ENCODE measurements at regions not wholly inside any gene's neighbourhood (a gene's known extent, or its start where the extent isn't known, plus 50 kb on each side); places are given as distances from the start of the nearest gene placed in this dataset.
"Not testable (repeated sequence)": the region's sequence is repeated elsewhere in the genome, so short reads cannot be mapped to it uniquely, and the experiment has no call there.

DNA sequence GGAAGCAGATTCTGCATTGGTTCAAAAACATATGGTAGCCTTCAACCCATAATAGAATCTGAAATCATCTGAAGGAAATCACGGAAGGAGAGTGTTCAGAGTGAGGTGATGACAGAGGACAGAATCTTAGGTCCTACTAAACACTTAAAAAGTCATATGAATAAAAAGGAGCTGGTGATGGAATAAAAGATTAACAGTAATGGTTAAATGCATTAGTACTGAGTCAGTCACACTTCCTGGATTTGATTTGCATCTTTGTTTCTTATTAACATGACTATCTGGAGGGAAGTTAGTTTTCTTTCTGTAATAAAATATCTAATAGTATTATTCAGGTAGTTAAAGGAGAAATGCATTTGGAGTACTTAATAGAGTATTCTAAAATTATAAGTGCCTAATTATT, 296.3 kb upstream of the ATXN7L3B start:
- no peak for DNase-seq
- TF ChIP-seq POLR2A (IDR thresholded peaks at IDR 0.05) (no peak), POLR2AphosphoS5 (IDR thresholded peaks at IDR 0.05) (no peak), EP300 (IDR thresholded peaks at IDR 0.05) (no peak)
- TF ChIP-seq, protein P1, sequence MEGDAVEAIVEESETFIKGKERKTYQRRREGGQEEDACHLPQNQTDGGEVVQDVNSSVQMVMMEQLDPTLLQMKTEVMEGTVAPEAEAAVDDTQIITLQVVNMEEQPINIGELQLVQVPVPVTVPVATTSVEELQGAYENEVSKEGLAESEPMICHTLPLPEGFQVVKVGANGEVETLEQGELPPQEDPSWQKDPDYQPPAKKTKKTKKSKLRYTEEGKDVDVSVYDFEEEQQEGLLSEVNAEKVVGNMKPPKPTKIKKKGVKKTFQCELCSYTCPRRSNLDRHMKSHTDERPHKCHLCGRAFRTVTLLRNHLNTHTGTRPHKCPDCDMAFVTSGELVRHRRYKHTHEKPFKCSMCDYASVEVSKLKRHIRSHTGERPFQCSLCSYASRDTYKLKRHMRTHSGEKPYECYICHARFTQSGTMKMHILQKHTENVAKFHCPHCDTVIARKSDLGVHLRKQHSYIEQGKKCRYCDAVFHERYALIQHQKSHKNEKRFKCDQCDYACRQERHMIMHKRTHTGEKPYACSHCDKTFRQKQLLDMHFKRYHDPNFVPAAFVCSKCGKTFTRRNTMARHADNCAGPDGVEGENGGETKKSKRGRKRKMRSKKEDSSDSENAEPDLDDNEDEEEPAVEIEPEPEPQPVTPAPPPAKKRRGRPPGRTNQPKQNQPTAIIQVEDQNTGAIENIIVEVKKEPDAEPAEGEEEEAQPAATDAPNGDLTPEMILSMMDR (IDR thresholded peaks at IDR 0.05): no peak
- 84 to 89% methylated on average over 1 of the region's 1 CpG for WGBS, 2 donors
- no peaks in the 10 kb centered on the region for H3K27me3 ChIP-seq
- no peaks in the 10 kb centered on the region for H3K36me3 ChIP-seq
- no peak overlapping the region for H3K4me3 ChIP-seq
- no peaks in the 10 kb centered on the region for H3K4me1 ChIP-seq
- intact Hi-C loops (cut with DNase I): no loop called here
- peaks cover 0 to 3% (median 0%) of the 10 kb centered on the region in 4 donors for H3K9me3 ChIP-seq
- no peak overlapping the region for H3K27ac ChIP-seq

DNA sequence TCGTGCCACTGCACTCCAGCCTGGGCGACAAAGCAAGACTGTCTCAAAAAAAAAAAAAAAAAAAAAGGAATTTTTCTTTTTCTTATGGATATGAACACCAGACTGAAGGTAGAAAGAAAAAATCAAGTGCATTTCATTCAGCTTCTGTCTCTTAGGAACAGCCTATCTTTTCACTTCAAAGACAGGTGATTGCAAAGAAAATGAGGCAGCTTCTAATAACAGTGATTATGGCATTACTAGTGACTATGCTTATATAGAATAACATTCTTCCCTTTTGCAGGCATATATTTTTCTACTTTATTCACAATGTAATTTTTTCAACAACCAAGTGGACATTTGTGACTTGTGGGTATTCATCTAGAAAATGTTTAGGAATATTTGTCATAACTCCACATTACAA, 295.5 kb upstream of the ATXN7L3B start:
- H3K27ac ChIP-seq: no peak overlapping the region
- H3K4me1 ChIP-seq: no peaks in the 10 kb centered on the region
- no peak for DNase-seq
- intact Hi-C loops (cut with DNase I): no loop called here
- WGBS, 2 donors: 94% methylated on average over 2 of the region's 2 CpGs
- H3K36me3 ChIP-seq: no peaks in the 10 kb centered on the region
- TF ChIP-seq, protein P1 (IDR thresholded peaks at IDR 0.05): no peak
- TF ChIP-seq POLR2A (IDR thresholded peaks at IDR 0.05): no peak
- no peak for TF ChIP-seq EP300 (IDR thresholded peaks at IDR 0.05)
- no peak for TF ChIP-seq POLR2AphosphoS5 (IDR thresholded peaks at IDR 0.05)
- peaks cover 0 to 3% (median 0%) of the 10 kb centered on the region in 4 donors for H3K9me3 ChIP-seq
- no peak overlapping the region for H3K4me3 ChIP-seq
- no peaks in the 10 kb centered on the region for H3K27me3 ChIP-seq

DNA sequence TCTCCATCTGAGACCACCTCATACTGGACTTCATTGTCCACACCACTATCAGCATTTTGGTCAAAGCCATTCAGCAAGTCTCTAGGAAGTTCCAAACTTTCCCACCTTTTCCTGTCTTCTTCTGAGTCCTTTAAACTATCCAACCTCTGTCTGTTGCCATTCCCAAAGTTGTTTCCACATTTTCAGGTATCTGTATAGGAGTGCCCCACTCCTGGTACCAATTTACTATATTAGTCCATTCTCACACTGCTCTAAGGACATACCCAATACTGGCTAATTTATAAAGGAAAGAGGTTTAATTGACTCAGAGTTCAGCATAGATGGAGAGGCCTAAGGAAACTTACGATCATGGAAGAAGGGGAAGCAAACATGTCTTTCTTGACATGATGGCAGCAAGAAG, 292.2 kb upstream of the ATXN7L3B start:
- intact Hi-C loops (cut with DNase I): no loop called here
- 92% methylated on average over 1 of the region's 1 CpG for WGBS, 2 donors
- no peak for DNase-seq
- Histone ChIP-seq H3K36me3 (no peaks in the 10 kb centered on the region), H3K4me3 (no peak overlapping the region), H3K4me1 (no peaks in the 10 kb centered on the region), H3K9me3 (no peaks in the 10 kb centered on the region), H3K27ac (no peak overlapping the region), H3K27me3 (no peaks in the 10 kb centered on the region)
- TF ChIP-seq POLR2A (IDR thresholded peaks at IDR 0.05) (no peak), EP300 (IDR thresholded peaks at IDR 0.05) (no peak), POLR2AphosphoS5 (IDR thresholded peaks at IDR 0.05) (no peak)
- TF ChIP-seq, protein P1 (IDR thresholded peaks at IDR 0.05): no peak

DNA sequence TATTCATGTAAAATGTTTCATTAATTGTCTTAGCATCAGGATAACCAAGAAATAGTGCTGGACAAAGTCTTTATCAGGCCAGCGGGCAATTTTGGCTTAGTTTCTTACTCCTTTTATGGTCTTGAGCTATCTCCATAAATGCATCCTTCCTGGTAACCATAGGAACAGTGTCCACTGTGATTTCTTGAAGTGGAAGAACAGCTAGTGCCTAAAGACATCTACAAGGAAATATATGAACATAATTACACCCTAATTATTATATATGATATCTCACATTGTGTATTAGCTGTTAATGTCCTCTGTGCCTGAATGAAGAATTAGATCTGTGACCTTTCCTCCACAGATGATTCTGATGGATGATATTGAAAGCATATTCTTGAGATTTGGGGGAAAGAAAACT, 286.7 kb upstream of the ATXN7L3B start:
- Histone ChIP-seq H3K9me3 (no peaks in the 10 kb centered on the region), H3K4me1 (no peaks in the 10 kb centered on the region), H3K27ac (no peak overlapping the region), H3K36me3 (no peaks in the 10 kb centered on the region), H3K4me3 (no peak overlapping the region), H3K27me3 (no peaks in the 10 kb centered on the region)
- TF ChIP-seq POLR2A (IDR thresholded peaks at IDR 0.05): no peak
- TF ChIP-seq, protein P1 (IDR thresholded peaks at IDR 0.05): no peak
- no peak for TF ChIP-seq POLR2AphosphoS5 (IDR thresholded peaks at IDR 0.05)
- TF ChIP-seq EP300 (IDR thresholded peaks at IDR 0.05): no peak
- WGBS, 2 donors: 63 to 72% methylated on average over 1 of the region's 1 CpG
- DNase-seq: no peak
- intact Hi-C loops (cut with DNase I): no loop called here

DNA sequence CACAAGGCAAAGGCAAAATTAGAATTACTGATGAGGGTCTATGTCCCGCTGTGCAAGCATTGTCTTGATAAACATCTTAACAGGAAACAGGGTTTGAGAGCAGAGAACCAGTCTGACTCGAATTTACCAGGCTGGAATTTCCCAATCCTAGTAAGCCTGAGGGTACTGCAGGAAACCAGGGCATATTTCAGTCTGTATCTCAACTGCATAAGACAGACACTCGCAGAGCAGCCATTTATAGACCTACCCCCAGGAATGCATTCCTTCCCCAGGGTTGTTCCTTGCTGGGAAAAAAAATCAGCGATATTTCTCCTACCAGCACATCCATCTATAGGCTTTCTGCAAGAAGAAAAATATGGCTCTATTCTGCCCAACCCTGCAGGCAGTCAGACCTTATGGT, 283.8 kb upstream of the ATXN7L3B start:
- H3K27me3 ChIP-seq; H3K27ac ChIP-seq; H3K36me3 ChIP-seq; DNase-seq; H3K4me3 ChIP-seq; H3K4me1 ChIP-seq; H3K9me3 ChIP-seq; intact Hi-C loops (cut with DNase I): not testable (repeated sequence)
- WGBS, 2 donors: 62 to 71% methylated on average over 4 of the region's 4 CpGs
